ENCODE measurements at regions not wholly inside any gene's neighbourhood (a gene's known extent, or its start where the extent isn't known, plus 50 kb on each side); places are given as distances from the start of the nearest gene placed in this dataset.
"Not testable (repeated sequence)": the region's sequence is repeated elsewhere in the genome, so short reads cannot be mapped to it uniquely, and the experiment has no call there.

GRCh38 chr7:114334989-114335388 lies 79.6 kb upstream of the FOXP2 start:
- H3K79me2 ChIP-seq (ENCODE audit: low read length): no peaks in the 10 kb centered on the region
- H3K9ac ChIP-seq (ENCODE audit: low read length): no peak overlapping the region
- H3K4me3 ChIP-seq (ENCODE audit: low read length): no peak overlapping the region
- no peak overlapping the region for H3K27ac ChIP-seq (ENCODE audit: low read length)
- no peaks in the 10 kb centered on the region for H3K4me1 ChIP-seq (ENCODE audit: insufficient read depth, low read length)
- intact Hi-C loops (cut with micrococcal nuclease): no loop called here
- no peak for TF ChIP-seq EZH2phosphoT487 (IDR thresholded peaks at IDR 0.05; ENCODE audit: borderline replicate concordance, low read length)
- no peak for TF ChIP-seq EZH2 (IDR thresholded peaks at IDR 0.05; ENCODE audit: low read length, unreplicated experiment)
- no peak for TF ChIP-seq CTCF (conservative IDR thresholded peaks at IDR 0.05; ENCODE audit: low read depth, low read length)
- no peaks in the 10 kb centered on the region for H3K9me2 ChIP-seq (replicated peaks; ENCODE audit: low read length)
- POLR2A ChIA-PET (ENCODE audit: unreplicated experiment): no interaction called here
- CTCF ChIA-PET: no interaction called here
- H3F3A ChIP-seq (ENCODE audit: low read length, unreplicated experiment): no peaks in the 10 kb centered on the region
- ATAC-seq (no peak), DNase-seq (no peak)
- H4K20me1 ChIP-seq (ENCODE audit: low read length): no peaks in the 10 kb centered on the region
- H2AFZ ChIP-seq (ENCODE audit: low read length): no peak overlapping the region
- BruUV-seq (replicated peaks): no TSS peak
- H3K27me3 ChIP-seq (ENCODE audit: low read length): peaks cover 24% of the 10 kb centered on the region
- H3K4me2 ChIP-seq (ENCODE audit: low read length): no peak overlapping the region
- H3K9me3 ChIP-seq (ENCODE audit: low read length): no peaks in the 10 kb centered on the region
- no peaks in the 10 kb centered on the region for H3K36me3 ChIP-seq (ENCODE audit: low read depth, low read length)

GRCh38 chr7:114329458-114329857 lies 85.2 kb upstream of the FOXP2 start:
- H3K9me2 ChIP-seq (replicated peaks; ENCODE audit: low read length); ATAC-seq; DNase-seq; H3K9me3 ChIP-seq (ENCODE audit: low read length); BruUV-seq (replicated peaks); H3F3A ChIP-seq (ENCODE audit: low read length, unreplicated experiment); H3K4me3 ChIP-seq (ENCODE audit: low read length); H4K20me1 ChIP-seq (ENCODE audit: low read length); H3K79me2 ChIP-seq (ENCODE audit: low read length); POLR2A ChIA-PET (ENCODE audit: unreplicated experiment); H3K27ac ChIP-seq (ENCODE audit: low read length); H3K9ac ChIP-seq (ENCODE audit: low read length); H2AFZ ChIP-seq (ENCODE audit: low read length); H3K4me2 ChIP-seq (ENCODE audit: low read length); CTCF ChIA-PET; H3K36me3 ChIP-seq (ENCODE audit: low read depth, low read length); H3K4me1 ChIP-seq (ENCODE audit: insufficient read depth, low read length); intact Hi-C loops (cut with micrococcal nuclease): not testable (repeated sequence)
- H3K27me3 ChIP-seq (ENCODE audit: low read length): peaks cover 24% of the 10 kb centered on the region

DNA sequence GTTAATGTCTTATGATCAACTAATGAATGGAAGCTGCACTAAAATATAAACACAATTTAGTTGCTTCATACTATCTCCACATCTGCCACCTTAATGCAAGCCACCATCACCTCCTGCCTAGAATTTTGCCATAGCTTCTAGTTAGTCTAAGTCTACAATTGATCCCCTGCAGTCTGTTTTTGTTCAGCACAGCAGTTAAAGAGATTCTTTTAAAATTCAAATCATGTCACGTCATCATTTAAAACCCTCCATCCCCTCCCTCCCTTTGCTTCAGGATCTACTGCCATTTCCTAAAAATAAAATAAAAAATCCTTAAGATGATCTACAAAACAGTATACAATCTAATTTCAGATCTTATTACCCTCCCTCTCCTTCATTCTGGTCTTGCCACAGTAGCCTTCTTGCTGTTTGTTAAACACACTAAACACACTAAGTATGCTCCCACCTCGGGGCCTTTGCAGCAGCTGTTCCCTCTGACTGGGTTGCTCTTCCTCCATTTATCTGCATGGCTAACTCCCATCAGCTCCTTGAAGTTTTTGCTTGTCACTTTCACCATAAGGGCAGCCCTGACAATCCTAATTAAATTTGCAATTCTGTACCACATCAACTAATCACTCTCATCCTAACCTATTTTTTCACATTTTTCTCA lies 97.0 kb upstream of the FOXP2 start:
- H3K4me3 ChIP-seq (ENCODE audit: low read length): no peak overlapping the region
- no TSS peak for BruUV-seq (replicated peaks)
- H3K9me3 ChIP-seq (ENCODE audit: low read length): no peaks in the 10 kb centered on the region
- no peak overlapping the region for H3K9ac ChIP-seq (ENCODE audit: low read length)
- ATAC-seq: no peak
- no peak overlapping the region for H2AFZ ChIP-seq (ENCODE audit: low read length)
- no peak overlapping the region for H3K27ac ChIP-seq (ENCODE audit: low read length)
- H4K20me1 ChIP-seq (ENCODE audit: low read length): no peaks in the 10 kb centered on the region
- intact Hi-C loops (cut with micrococcal nuclease): no loop called here
- no peaks in the 10 kb centered on the region for H3K4me1 ChIP-seq (ENCODE audit: insufficient read depth, low read length)
- POLR2A ChIA-PET (ENCODE audit: unreplicated experiment): no interaction called here
- H3K4me2 ChIP-seq (ENCODE audit: low read length): no peak overlapping the region
- no peaks in the 10 kb centered on the region for H3K79me2 ChIP-seq (ENCODE audit: low read length)
- CTCF ChIA-PET: no interaction called here
- H3K27me3 ChIP-seq (ENCODE audit: low read length): no peaks in the 10 kb centered on the region
- H3F3A ChIP-seq (ENCODE audit: low read length, unreplicated experiment): no peaks in the 10 kb centered on the region
- TF ChIP-seq EZH2phosphoT487 (IDR thresholded peaks at IDR 0.05; ENCODE audit: borderline replicate concordance, low read length): no peak
- no peak for TF ChIP-seq CTCF (conservative IDR thresholded peaks at IDR 0.05; ENCODE audit: low read depth, low read length)
- no peak for TF ChIP-seq EZH2 (IDR thresholded peaks at IDR 0.05; ENCODE audit: low read length, unreplicated experiment)
- no peaks in the 10 kb centered on the region for H3K9me2 ChIP-seq (replicated peaks; ENCODE audit: low read length)
- no peak for DNase-seq
- no peaks in the 10 kb centered on the region for H3K36me3 ChIP-seq (ENCODE audit: low read depth, low read length)
